WTC11 (cell line): ENCODE measurements at regions not wholly inside any gene's neighbourhood (a gene's known extent, or its start where the extent isn't known, plus 50 kb on each side); places are given as distances from the start of the nearest gene placed in this dataset.

Experiments used
- ATAC-seq: fragments of 200-7000 bp; cut with Tn5 transposase; 2 replicates; pipeline ENCODE4 v1.10.0; 2021; ENCODE audit warnings: mild to moderate bottlenecking, moderate library complexity
- CTCF ChIA-PET: fragments of 300-600 bp; sonication (Branson Sonifier 250); formaldehyde crosslinking; loops from one replicate; lab custom pipeline; 2021; ENCODE audit warnings: antibody characterized with exemption; lab: Charles Lee
- POLR2A ChIA-PET: fragments of 350-600 bp; sonication (Branson Sonifier 250); formaldehyde crosslinking; loops from one replicate; lab custom pipeline; 2021; ENCODE audit warnings: antibody characterized with exemption; lab: Charles Lee
- DNase-seq: peaks from one replicate; pipeline ENCODE4 v3.0.0; 2021; ENCODE audit warnings: low spot score
- H3K27ac Mint-ChIP-seq: 2 replicates; pipeline ENCODE4 v1.8.0; 2021; ENCODE audit warnings: mixed read lengths
- H3K27me3 Mint-ChIP-seq: 2 replicates; pipeline ENCODE4 v1.8.0; 2021; ENCODE audit warnings: low read depth, mild to moderate bottlenecking, moderate library complexity, mixed read lengths
- H3K36me3 Mint-ChIP-seq: 2 replicates; pipeline ENCODE4 v1.8.0; 2021; ENCODE audit warnings: mixed read lengths
- H3K4me1 Mint-ChIP-seq: 2 replicates; pipeline ENCODE4 v1.8.0; 2022; ENCODE audit warnings: mixed read lengths
- H3K4me3 Mint-ChIP-seq: 2 replicates; pipeline ENCODE4 v1.8.0; 2021; ENCODE audit warnings: mild to moderate bottlenecking, moderate library complexity, mixed read lengths
- H3K9me3 Mint-ChIP-seq: 2 replicates; pipeline ENCODE4 v1.8.0; 2021; ENCODE audit warnings: mixed read lengths
- CREM ChIP-seq: sonication (generic); formaldehyde crosslinking; IDR thresholded peaks from 2 replicates; pipeline ENCODE4 v1.8.1; 2022; ENCODE audit warnings: mild to moderate bottlenecking, missing genetic modification reagents, moderate library complexity
- ESRRA ChIP-seq: sonication (generic); formaldehyde crosslinking; IDR thresholded peaks from 2 replicates; pipeline ENCODE4 v1.8.1; 2022; ENCODE audit warnings: mild to moderate bottlenecking, missing genetic modification reagents, borderline replicate concordance
- ETV6 ChIP-seq: sonication (generic); formaldehyde crosslinking; IDR thresholded peaks from 2 replicates; pipeline ENCODE4 v1.8.1; 2022; ENCODE audit warnings: mild to moderate bottlenecking, missing genetic modification reagents
- FOXK1 ChIP-seq: sonication (generic); formaldehyde crosslinking; IDR thresholded peaks from 2 replicates; pipeline ENCODE4 v1.8.0; 2022; ENCODE audit warnings: mild to moderate bottlenecking, moderate library complexity, missing genetic modification reagents
- GRHL2 ChIP-seq: fragments of 250-450 bp; sonication (Bioruptor Pico); IDR thresholded peaks from 2 replicates; pipeline ENCODE4 v1.8.0; 2022; ENCODE audit warnings: mild to moderate bottlenecking, moderate library complexity; ENCODE audit not compliant: insufficient replicate concordance, severe bottlenecking
- JUN ChIP-seq: sonication (generic); formaldehyde crosslinking; IDR thresholded peaks from 2 replicates; pipeline ENCODE4 v1.8.0; 2023; ENCODE audit warnings: mild to moderate bottlenecking, missing genetic modification reagents
- MXD4 ChIP-seq: fragments of 250-450 bp; sonication (Bioruptor Pico); IDR thresholded peaks from 2 replicates; pipeline ENCODE4 v1.8.0; 2021; ENCODE audit warnings: mild to moderate bottlenecking, moderate library complexity, borderline replicate concordance
- PRRX2 ChIP-seq: fragments of 250-450 bp; sonication (Bioruptor Pico); IDR thresholded peaks from 2 replicates; pipeline ENCODE4 v1.8.0; 2021; ENCODE audit warnings: mild to moderate bottlenecking
- SP1 ChIP-seq: sonication (generic); formaldehyde crosslinking; conservative IDR thresholded peaks from 2 replicates; pipeline ENCODE4 v1.8.1; 2022; ENCODE audit warnings: missing genetic modification reagents
- TEAD1 ChIP-seq: sonication (generic); formaldehyde crosslinking; IDR thresholded peaks from 2 replicates; pipeline ENCODE4 v1.8.0; 2022; ENCODE audit warnings: mild to moderate bottlenecking, missing genetic modification reagents
- TEAD4 ChIP-seq: sonication (generic); formaldehyde crosslinking; IDR thresholded peaks from 2 replicates; pipeline ENCODE4 v1.8.0; 2022; ENCODE audit warnings: mild to moderate bottlenecking, missing genetic modification reagents
- ZBTB21 ChIP-seq: sonication (generic); formaldehyde crosslinking; IDR thresholded peaks from 2 replicates; pipeline ENCODE4 v1.8.1; 2023; ENCODE audit warnings: mild to moderate bottlenecking, missing genetic modification reagents, borderline replicate concordance
- ZNF121 ChIP-seq: sonication (generic); formaldehyde crosslinking; IDR thresholded peaks from 2 replicates; pipeline ENCODE4 v1.8.0; 2023; ENCODE audit warnings: missing genetic modification reagents
- ZNF138 ChIP-seq: sonication (generic); formaldehyde crosslinking; conservative IDR thresholded peaks from 2 replicates; pipeline ENCODE4 v1.8.1; 2022; ENCODE audit warnings: mild to moderate bottlenecking, moderate library complexity, missing genetic modification reagents
- ZNF396 ChIP-seq: fragments of 250-450 bp; sonication (Bioruptor Pico); IDR thresholded peaks from 2 replicates; pipeline ENCODE4 v1.8.0; 2021; ENCODE audit warnings: mild to moderate bottlenecking, moderate library complexity, borderline replicate concordance
- TF ChIP-seq, protein P1 (sequence below): fragments of 250-450 bp; sonication (Bioruptor Pico); IDR thresholded peaks from 2 replicates; pipeline ENCODE4 v1.9.0; 2021; ENCODE audit warnings: mild to moderate bottlenecking, borderline replicate concordance
- TF ChIP-seq, protein P2 (sequence below): sonication (generic); formaldehyde crosslinking; IDR thresholded peaks from 2 replicates; pipeline ENCODE4 v1.8.1; 2022; ENCODE audit warnings: low read depth, mild to moderate bottlenecking, moderate library complexity, missing genetic modification reagents, borderline replicate concordance
- TF ChIP-seq, protein P3 (sequence below): sonication (generic); formaldehyde crosslinking; IDR thresholded peaks from 2 replicates; pipeline ENCODE4 v1.8.1; 2023; ENCODE audit warnings: mild to moderate bottlenecking, missing genetic modification reagents, moderate library complexity
- TF ChIP-seq, protein P4 (sequence below): sonication (generic); formaldehyde crosslinking; IDR thresholded peaks from 2 replicates; pipeline ENCODE4 v1.8.0; 2022; ENCODE audit warnings: mild to moderate bottlenecking, missing genetic modification reagents
- TF ChIP-seq, protein P5 (sequence below): sonication (generic); formaldehyde crosslinking; IDR thresholded peaks from 2 replicates; pipeline ENCODE4 v1.8.1; 2022; ENCODE audit warnings: mild to moderate bottlenecking, moderate library complexity, missing genetic modification reagents
- TF ChIP-seq, protein P6 (sequence below): fragments of 200-600 bp; IDR thresholded peaks from 2 replicates; pipeline ENCODE4 v1.8.0; 2022; ENCODE audit warnings: antibody characterized with exemption
- TF ChIP-seq, protein P7 (sequence below): sonication (generic); formaldehyde crosslinking; conservative IDR thresholded peaks from 2 replicates; pipeline ENCODE4 v1.8.1; 2023; ENCODE audit warnings: mild to moderate bottlenecking, low read depth, missing genetic modification reagents, moderate library complexity
- TF ChIP-seq, protein P8 (sequence below): sonication (generic); formaldehyde crosslinking; IDR thresholded peaks from 2 replicates; pipeline ENCODE4 v1.8.1; 2022; ENCODE audit warnings: missing genetic modification reagents, borderline replicate concordance

DNA sequence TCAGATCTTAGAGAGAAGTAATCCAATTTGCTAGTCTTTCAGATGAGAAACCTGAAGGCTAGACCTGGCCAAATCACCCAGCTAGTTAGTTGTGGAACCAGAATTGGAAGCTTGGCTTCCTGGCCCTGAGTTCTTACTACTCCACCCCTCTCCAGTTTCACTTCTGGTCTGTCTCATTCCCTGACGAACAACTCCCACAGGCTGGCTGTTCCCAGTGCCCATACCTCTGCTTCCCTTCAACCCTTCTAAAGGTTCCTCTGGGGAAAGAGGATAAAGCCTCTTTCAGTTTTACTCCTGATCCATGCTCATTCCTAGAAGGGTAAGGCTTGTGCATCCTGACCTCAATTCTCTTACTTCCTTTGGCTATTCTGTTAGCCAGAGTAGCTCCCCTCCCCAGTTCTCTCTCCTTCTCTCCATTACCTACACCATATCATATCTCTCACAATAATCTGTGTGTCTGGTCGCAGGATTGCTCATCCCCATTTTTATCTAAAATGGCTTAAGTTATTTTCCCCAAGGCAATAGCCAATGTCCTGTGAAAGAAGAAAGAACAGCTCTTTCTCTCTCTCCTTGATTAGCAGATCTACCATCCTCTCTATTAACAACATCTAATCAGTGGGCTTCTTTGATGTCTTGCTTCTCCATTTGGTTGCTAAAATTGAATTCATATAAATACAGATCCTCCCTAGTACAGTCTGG is 155.0 kb upstream of the MAOA start:
- Mint-ChIP-seq H3K27me3 (no peaks in the 10 kb centered on the region), H3K4me1 (peaks cover 23% of the 10 kb centered on the region), H3K9me3 (peaks cover 3% of the 10 kb centered on the region; the same call in 1 of the 2 replicates), H3K36me3 (no peaks in the 10 kb centered on the region), H3K4me3 (no peak overlapping the region), H3K27ac (no peak overlapping the region)
- no peak for TF ChIP-seq ETV6 (CRISPR knock-in tag)
- TF ChIP-seq ZNF121 (CRISPR knock-in tag): no peak
- no peak for TF ChIP-seq JUN (CRISPR knock-in tag)
- TF ChIP-seq ZBTB21: no peak
- TF ChIP-seq, protein P1, sequence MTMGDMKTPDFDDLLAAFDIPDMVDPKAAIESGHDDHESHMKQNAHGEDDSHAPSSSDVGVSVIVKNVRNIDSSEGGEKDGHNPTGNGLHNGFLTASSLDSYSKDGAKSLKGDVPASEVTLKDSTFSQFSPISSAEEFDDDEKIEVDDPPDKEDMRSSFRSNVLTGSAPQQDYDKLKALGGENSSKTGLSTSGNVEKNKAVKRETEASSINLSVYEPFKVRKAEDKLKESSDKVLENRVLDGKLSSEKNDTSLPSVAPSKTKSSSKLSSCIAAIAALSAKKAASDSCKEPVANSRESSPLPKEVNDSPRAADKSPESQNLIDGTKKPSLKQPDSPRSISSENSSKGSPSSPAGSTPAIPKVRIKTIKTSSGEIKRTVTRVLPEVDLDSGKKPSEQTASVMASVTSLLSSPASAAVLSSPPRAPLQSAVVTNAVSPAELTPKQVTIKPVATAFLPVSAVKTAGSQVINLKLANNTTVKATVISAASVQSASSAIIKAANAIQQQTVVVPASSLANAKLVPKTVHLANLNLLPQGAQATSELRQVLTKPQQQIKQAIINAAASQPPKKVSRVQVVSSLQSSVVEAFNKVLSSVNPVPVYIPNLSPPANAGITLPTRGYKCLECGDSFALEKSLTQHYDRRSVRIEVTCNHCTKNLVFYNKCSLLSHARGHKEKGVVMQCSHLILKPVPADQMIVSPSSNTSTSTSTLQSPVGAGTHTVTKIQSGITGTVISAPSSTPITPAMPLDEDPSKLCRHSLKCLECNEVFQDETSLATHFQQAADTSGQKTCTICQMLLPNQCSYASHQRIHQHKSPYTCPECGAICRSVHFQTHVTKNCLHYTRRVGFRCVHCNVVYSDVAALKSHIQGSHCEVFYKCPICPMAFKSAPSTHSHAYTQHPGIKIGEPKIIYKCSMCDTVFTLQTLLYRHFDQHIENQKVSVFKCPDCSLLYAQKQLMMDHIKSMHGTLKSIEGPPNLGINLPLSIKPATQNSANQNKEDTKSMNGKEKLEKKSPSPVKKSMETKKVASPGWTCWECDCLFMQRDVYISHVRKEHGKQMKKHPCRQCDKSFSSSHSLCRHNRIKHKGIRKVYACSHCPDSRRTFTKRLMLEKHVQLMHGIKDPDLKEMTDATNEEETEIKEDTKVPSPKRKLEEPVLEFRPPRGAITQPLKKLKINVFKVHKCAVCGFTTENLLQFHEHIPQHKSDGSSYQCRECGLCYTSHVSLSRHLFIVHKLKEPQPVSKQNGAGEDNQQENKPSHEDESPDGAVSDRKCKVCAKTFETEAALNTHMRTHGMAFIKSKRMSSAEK: no peak
- no peak for TF ChIP-seq TEAD1 (CRISPR knock-in tag)
- no peak for TF ChIP-seq FOXK1
- TF ChIP-seq ZNF138 (CRISPR knock-in tag): no peak
- no peak for TF ChIP-seq CREM (CRISPR knock-in tag)
- TF ChIP-seq, protein P2, sequence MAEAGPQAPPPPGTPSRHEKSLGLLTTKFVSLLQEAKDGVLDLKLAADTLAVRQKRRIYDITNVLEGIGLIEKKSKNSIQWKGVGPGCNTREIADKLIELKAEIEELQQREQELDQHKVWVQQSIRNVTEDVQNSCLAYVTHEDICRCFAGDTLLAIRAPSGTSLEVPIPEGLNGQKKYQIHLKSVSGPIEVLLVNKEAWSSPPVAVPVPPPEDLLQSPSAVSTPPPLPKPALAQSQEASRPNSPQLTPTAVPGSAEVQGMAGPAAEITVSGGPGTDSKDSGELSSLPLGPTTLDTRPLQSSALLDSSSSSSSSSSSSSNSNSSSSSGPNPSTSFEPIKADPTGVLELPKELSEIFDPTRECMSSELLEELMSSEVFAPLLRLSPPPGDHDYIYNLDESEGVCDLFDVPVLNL (CRISPR knock-in tag): no peak
- TF ChIP-seq, protein P3, sequence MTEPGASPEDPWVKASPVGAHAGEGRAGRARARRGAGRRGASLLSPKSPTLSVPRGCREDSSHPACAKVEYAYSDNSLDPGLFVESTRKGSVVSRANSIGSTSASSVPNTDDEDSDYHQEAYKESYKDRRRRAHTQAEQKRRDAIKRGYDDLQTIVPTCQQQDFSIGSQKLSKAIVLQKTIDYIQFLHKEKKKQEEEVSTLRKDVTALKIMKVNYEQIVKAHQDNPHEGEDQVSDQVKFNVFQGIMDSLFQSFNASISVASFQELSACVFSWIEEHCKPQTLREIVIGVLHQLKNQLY (CRISPR knock-in tag): no peak
- TF ChIP-seq ZNF396 (CRISPR knock-in tag): no peak
- TF ChIP-seq, protein P4, sequence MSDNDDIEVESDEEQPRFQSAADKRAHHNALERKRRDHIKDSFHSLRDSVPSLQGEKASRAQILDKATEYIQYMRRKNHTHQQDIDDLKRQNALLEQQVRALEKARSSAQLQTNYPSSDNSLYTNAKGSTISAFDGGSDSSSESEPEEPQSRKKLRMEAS (CRISPR knock-in tag): no peak
- TF ChIP-seq, protein P5, sequence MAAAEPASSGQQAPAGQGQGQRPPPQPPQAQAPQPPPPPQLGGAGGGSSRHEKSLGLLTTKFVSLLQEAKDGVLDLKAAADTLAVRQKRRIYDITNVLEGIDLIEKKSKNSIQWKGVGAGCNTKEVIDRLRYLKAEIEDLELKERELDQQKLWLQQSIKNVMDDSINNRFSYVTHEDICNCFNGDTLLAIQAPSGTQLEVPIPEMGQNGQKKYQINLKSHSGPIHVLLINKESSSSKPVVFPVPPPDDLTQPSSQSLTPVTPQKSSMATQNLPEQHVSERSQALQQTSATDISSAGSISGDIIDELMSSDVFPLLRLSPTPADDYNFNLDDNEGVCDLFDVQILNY: no peak
- TF ChIP-seq, protein P6, sequence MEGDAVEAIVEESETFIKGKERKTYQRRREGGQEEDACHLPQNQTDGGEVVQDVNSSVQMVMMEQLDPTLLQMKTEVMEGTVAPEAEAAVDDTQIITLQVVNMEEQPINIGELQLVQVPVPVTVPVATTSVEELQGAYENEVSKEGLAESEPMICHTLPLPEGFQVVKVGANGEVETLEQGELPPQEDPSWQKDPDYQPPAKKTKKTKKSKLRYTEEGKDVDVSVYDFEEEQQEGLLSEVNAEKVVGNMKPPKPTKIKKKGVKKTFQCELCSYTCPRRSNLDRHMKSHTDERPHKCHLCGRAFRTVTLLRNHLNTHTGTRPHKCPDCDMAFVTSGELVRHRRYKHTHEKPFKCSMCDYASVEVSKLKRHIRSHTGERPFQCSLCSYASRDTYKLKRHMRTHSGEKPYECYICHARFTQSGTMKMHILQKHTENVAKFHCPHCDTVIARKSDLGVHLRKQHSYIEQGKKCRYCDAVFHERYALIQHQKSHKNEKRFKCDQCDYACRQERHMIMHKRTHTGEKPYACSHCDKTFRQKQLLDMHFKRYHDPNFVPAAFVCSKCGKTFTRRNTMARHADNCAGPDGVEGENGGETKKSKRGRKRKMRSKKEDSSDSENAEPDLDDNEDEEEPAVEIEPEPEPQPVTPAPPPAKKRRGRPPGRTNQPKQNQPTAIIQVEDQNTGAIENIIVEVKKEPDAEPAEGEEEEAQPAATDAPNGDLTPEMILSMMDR: no peak
- no peak for TF ChIP-seq MXD4
- TF ChIP-seq GRHL2 (CRISPR knock-in tag): no peak
- ChIA-PET POLR2A (no interaction called here), CTCF (no interaction called here)
- DNase-seq (no peak), ATAC-seq (no peak)

DNA sequence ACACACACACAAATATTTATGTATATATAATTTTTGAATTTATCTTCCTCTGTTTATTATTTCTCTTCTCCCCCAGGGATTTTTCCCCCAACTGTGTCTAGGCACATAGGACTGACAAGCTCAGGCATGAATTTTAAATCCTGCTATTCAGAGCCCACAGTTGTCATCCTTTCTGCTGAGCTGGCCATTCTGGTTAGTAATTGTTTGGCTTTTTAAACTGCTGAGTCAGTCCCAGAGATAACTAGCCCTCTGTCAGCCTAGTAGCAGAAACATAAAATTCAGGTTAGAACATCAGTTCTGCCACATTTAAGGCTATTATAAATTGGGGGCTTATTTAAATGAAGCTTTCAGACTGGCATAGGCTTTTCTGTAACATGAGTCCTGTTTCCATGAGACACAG is 151.7 kb upstream of the MAOA start:
- POLR2A ChIA-PET: no interaction called here
- TF ChIP-seq, protein P7, sequence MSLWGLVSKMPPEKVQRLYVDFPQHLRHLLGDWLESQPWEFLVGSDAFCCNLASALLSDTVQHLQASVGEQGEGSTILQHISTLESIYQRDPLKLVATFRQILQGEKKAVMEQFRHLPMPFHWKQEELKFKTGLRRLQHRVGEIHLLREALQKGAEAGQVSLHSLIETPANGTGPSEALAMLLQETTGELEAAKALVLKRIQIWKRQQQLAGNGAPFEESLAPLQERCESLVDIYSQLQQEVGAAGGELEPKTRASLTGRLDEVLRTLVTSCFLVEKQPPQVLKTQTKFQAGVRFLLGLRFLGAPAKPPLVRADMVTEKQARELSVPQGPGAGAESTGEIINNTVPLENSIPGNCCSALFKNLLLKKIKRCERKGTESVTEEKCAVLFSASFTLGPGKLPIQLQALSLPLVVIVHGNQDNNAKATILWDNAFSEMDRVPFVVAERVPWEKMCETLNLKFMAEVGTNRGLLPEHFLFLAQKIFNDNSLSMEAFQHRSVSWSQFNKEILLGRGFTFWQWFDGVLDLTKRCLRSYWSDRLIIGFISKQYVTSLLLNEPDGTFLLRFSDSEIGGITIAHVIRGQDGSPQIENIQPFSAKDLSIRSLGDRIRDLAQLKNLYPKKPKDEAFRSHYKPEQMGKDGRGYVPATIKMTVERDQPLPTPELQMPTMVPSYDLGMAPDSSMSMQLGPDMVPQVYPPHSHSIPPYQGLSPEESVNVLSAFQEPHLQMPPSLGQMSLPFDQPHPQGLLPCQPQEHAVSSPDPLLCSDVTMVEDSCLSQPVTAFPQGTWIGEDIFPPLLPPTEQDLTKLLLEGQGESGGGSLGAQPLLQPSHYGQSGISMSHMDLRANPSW (CRISPR knock-in tag): no peak
- TF ChIP-seq SP1 (CRISPR knock-in tag) (no peak), TEAD4 (no peak), ESRRA (CRISPR knock-in tag) (no peak), PRRX2 (CRISPR knock-in tag) (no peak), TEAD1 (CRISPR knock-in tag) (no peak)
- TF ChIP-seq, protein P8, sequence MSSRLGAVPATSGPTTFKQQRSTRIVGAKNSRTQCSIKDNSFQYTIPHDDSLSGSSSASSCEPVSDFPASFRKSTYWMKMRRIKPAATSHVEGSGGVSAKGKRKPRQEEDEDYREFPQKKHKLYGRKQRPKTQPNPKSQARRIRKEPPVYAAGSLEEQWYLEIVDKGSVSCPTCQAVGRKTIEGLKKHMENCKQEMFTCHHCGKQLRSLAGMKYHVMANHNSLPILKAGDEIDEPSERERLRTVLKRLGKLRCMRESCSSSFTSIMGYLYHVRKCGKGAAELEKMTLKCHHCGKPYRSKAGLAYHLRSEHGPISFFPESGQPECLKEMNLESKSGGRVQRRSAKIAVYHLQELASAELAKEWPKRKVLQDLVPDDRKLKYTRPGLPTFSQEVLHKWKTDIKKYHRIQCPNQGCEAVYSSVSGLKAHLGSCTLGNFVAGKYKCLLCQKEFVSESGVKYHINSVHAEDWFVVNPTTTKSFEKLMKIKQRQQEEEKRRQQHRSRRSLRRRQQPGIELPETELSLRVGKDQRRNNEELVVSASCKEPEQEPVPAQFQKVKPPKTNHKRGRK (CRISPR knock-in tag): no peak

More for the DNA sequence above, 151.7 kb upstream of the MAOA start:
- ATAC-seq (no peak), DNase-seq (no peak)
- Mint-ChIP-seq H3K27ac (no peak overlapping the region), H3K4me1 (peaks cover 23% of the 10 kb centered on the region), H3K4me3 (no peak overlapping the region), H3K9me3 (no peaks in the 10 kb centered on the region), H3K36me3 (no peaks in the 10 kb centered on the region), H3K27me3 (no peaks in the 10 kb centered on the region)
- CTCF ChIA-PET: no interaction called here
